HG02884 (cell line): ENCODE measurements at regions not wholly inside any gene's neighbourhood (a gene's known extent, or its start where the extent isn't known, plus 50 kb on each side); places are given as distances from the start of the nearest gene placed in this dataset.

Experiments used
- ATAC-seq: cut with Tn5 transposase; IDR thresholded peaks from one replicate; pipeline ENCODE4 v1.9.1; 2021; ENCODE audit warnings: mild to moderate bottlenecking, moderate library complexity; ENCODE audit not compliant: unreplicated experiment

DNA sequence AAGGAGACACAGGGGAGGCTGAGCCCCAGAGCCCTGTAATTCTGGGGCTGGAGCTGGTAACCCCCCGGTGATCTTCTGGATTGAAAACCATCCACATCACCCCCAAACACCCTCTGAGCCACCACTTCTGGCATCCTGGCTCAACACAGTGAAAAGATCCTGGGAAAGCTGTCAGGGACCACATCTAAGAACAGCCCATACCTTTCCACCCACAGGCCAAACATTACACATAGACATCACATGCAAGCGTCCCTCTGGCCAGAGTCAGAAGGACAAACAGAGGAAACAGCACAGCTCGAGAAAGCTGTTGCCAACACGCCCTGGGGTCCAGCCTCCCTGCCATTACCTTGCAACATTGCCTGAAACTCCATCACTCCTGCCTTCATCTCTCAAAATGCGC is 469.5 kb downstream of the SOX6 start:
- ATAC-seq = no peak

DNA sequence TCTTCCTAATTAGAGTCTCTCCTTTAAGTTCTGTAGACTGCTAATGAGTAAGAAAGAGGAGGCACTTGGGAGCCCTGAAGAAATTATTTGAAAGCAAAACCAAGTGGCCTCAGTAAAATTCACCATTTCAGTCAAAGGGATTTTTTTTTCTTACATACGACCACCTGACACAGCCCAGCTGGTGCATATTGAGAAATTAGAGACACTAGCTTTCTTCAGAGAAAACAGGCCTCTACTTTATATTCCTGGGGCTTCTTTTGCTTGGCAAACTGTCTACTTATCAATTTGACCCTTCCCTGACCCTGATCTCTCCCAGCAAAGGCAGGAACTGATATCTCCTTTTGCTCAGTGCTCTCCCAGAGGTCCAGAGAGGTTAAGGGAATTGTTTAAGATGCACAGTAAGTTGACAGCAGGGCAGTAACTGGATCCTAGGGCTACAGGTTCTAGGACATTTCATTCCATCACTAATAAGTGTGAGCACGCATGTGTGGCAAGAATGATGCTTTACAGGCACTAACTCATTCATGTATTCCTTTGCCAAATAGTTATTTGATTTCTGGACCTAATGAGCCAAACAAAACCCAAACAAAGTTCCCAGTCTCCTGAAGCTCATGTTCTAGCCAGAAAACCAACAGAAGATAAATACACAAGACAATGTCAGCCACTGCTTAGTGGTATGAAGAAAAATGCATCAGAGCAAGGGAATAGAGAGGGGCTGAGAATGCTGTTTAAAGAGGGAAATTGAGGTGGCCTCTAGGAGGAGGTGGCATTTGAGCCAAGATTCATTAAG is 467.6 kb downstream of the SOX6 start:
- ATAC-seq = no peak

- no peak for ATAC-seq
Measured at GRCh38 chr11:15889363-15890030, 466.8 kb downstream of the SOX6 start.

DNA sequence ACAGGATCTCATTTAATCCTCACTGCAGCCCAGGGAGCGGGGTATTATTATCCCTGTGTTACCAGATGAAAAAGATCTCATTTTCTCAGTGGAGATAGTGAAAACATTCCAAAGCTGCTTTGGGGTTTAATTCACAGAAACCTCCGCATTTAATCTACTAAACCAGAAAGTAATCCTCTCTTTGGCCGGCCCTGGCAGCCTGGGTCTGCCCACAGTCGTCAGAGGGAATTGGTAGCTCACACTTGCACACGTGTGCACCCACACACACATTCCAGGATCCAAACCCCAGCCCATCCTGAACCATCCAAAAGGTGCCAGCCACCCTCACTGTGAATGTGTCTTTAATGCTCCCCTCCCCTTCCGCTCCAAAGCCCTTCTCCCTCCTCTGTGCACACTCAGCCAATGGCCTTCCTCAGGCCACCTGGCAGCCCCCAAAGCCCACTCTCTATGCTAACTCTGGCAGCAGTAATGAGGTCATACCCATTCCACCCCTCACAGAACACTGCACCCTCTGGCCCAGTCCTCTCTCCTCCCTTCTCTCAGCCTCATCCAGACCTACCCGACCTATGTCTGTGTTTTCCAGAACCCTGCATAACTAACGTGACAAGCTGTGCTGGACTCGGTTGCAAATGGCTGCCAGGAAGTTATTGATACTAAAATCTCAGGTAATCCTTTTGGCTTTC is 466.2 kb downstream of the SOX6 start:
- no peak for ATAC-seq

- no peak for ATAC-seq
Measured at GRCh38 chr11:15893080-15893492, 463.3 kb downstream of the SOX6 start.

DNA sequence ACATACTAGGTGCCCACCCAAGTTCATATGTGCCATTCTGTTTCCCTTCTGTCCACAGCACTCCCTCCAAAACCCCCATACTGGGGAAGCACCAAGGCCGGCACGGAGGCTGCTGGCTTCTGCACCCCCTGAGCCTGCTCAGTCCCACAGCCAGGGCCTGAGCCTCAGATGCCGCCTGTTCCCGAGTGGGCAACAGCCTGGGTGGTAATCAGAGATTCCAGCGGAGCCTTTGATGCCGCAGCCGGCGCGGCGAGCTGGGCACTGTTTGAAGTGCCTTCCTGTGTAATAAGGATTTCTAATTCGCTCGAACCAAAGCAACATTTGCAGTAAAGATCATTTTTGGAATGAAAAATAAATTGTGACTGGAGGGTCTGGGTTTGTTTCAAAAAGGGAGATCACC is 460.3 kb downstream of the SOX6 start:
- ATAC-seq = no peak

- no peak for ATAC-seq
Measured at GRCh38 chr11:15896530-15896929, 459.8 kb downstream of the SOX6 start.

- ATAC-seq = no peak
Measured at GRCh38 chr11:15897211-15897960, 459.0 kb downstream of the SOX6 start.

DNA sequence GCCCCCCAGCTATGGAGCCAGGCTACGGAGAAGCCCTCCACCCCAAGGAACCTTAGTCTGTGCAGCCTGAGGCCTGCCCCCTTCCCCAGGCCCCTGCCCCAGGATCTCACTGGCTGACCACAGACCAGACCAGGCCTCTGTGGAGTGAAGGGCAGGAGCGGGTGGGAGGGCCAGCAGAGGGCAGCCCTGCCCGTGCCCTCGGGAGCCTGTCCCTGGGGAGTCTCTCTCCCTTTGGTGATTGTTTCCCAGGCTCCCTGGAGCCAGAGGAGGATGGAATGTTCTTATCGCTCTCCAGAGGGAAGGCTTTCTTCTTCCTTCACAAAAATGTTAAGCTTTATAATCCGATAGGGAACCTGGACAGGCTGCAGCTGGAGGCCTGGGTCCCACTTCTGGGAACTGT is 455.3 kb downstream of the SOX6 start:
- ATAC-seq = no peak

DNA sequence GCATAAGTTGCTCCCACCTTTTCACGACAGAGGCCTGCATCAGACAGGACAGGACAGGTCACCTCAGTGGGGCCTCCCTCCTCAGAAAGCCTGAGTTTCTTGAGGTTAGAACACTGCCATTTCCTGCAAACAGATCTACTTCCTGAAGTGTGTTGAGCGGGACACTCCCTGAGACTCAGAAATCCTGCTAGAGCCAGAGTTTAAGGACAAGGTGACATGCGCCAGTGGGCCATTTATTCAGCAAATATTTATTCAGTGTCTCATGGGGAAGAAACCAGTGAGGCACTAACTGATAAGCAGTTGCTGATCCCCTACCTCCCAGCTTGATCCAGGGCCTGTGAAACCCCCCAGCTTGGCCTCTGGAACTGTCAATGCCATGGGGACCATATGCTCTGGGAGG is 454.6 kb downstream of the SOX6 start:
- no peak for ATAC-seq

- ATAC-seq = no peak
Measured at GRCh38 chr11:15903246-15903645, 453.1 kb downstream of the SOX6 start.

DNA sequence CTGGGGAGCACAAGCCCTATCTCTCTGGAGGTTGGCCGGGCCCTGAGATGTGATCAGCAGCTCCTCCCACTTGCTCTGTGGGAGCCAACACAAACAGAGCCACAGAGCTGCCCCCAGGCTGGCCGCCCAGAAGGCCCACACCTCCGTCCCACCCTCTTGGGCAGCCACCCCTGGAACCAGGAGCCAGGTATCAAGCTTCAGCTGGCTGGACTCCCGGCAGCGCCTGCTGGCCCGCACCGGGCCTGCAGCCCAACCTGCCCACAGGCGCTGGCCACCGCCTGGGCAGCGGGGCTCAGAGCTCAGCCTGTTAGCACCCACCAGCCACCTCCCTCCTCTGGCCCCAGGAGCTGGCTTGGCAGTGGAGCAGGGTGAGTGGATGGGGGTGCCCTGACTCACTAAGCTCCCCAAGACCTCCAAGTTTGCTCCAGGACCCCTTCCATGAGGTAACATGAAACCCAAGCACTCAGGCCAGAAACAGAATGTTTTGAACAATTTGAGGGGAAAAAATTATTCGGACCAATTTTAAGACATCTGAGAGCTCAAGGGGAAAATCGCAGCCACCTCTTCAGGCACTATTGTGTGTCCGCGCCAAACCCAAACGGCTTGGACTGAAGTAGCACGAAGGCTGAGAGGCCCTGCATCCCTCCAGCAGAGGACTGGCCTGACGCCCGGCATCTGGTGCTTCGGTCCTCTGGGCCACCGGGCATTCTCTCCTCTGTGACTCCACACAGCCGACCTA is 450.8 kb downstream of the SOX6 start:
- no peak for ATAC-seq

DNA sequence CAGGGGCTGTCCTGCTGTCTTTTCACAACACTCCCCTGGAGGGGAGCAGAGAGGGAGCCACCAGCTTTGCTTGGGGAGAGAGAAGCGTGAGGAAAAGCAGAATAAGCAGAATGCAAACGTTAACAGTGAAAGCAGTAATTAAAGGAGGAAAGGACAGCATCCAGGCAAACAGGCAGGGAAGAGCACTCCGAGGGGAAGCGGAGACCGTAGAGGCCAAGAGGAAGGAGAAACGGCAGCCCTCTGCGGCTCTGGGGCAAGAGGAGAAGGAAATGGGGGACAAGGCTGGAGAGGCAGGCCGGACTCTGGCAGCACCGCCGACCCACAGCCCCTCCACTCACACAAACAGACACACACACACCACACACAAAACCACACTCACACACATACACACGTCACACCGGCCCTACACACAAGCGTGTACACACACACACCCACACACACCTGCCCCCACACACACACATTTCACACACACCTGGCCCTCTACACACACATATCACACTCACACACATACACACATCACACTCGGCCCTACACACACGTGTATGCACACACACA is 449.8 kb downstream of the SOX6 start:
- ATAC-seq = no peak

- no peak for ATAC-seq
Measured at GRCh38 chr11:15907806-15908205, 448.5 kb downstream of the SOX6 start.

DNA sequence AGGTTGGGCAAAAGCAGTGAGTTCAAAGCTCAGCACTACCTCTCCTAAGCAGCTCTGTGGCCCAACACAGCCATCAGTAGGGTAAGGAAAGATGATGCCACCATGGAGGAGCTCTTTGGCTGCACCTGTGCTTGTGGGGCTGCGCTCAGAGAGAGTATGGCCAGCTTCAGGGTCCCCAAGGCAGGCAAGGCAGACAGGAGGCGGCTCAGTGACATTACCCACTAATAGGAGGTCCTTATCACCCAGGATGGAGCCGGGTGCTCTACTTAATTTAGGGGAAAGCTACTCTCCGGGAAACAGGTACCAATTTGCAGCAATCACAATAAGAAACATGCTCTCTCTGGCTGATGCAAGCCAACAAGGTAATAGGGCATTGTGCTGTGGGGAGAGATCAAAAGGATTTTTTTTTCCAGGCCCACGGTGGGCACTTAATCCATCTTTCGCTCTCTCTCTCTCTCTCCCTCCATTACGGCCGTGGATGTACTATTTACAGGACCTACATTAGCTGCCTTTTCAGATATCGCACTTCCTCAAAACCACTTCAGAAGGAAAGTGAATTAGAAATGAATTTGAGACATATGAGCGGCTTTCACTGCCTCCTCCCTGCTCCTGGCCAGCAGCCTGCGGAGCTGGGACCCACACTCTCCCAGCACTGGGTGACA is 446.3 kb downstream of the SOX6 start:
- ATAC-seq = no peak

GRCh38 chr11:15910761-15911160 is 445.6 kb downstream of the SOX6 start:
- no peak for ATAC-seq

- no peak for ATAC-seq
Measured at GRCh38 chr11:15911377-15912044, 444.8 kb downstream of the SOX6 start.

GRCh38 chr11:15912291-15912690 is 444.1 kb downstream of the SOX6 start:
- ATAC-seq = no peak

DNA sequence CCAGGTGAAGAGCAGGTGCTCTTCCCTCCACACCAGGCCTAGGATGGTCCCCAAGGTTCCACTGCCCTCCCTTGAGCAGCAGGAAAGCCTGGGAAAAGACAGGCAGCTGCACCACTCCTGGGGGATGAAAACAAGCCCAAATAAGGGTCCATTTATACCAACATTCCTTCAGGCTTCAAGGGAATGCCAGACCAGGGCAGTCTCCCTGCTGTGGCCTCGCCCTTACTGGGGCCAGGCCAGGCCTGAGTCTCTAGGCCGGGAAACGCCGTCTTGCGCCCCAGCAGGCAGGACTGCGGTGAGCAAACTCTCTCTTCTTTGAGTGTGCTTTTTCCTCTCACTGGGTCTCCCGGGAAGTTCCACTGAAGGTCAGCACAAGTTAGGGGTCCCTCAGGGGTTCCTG is 443.5 kb downstream of the SOX6 start:
- ATAC-seq = no peak
